CD4-positive, alpha-beta T cell treated with Interleukin-17A for 1 hour (primary cell): ENCODE measurements at regions not wholly inside any gene's neighbourhood (a gene's known extent, or its start where the extent isn't known, plus 50 kb on each side); places are given as distances from the start of the nearest gene placed in this dataset.
"Not testable (repeated sequence)": the region's sequence is repeated elsewhere in the genome, so short reads cannot be mapped to it uniquely, and the experiment has no call there.

Experiments used
- DNase-seq: peaks from one replicate; pipeline ENCODE4 v3.0.0-alpha.2; 2020

DNA sequence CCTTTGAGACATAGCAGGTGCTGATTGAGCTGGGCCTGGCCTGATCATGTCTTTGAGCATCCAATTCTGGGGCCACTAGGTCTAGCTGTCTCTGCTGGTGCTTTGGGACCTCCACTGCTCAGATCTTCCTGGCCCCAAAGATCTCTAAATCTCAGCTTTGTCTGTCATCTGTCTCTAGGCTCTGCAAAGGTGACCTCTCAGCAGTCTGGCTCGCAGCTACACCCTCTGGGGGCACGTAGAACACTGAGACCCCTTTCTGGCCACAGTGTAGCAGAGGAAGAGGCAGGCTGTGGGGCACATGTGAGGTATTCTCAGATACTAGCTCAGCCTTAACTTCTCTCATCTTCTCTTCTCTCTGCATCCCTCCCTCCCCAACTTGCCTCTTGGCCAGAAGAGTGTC, 298.1 kb upstream of the PLGLB1 start:
- DNase-seq = not testable (repeated sequence)

DNA sequence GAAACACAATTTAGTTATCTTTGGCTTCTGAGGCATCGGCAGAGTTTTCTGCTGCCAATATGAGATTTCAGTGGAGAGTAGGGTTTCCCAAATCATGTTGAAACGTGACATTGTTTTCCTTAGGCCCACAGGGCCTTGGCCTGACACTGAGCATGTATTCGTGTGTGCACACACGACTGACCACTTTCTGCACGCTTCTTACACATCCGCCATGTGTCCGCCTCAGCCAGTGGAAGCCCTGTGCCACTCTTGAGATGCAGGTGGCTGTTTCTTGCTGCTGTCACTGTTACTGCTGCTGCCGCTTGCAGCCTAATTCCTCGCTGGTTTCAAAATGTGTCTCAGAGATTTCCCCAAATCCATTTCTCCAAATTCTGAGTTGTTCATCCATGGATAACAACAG, 299.6 kb upstream of the PLGLB1 start:
- DNase-seq = not testable (repeated sequence)

DNA sequence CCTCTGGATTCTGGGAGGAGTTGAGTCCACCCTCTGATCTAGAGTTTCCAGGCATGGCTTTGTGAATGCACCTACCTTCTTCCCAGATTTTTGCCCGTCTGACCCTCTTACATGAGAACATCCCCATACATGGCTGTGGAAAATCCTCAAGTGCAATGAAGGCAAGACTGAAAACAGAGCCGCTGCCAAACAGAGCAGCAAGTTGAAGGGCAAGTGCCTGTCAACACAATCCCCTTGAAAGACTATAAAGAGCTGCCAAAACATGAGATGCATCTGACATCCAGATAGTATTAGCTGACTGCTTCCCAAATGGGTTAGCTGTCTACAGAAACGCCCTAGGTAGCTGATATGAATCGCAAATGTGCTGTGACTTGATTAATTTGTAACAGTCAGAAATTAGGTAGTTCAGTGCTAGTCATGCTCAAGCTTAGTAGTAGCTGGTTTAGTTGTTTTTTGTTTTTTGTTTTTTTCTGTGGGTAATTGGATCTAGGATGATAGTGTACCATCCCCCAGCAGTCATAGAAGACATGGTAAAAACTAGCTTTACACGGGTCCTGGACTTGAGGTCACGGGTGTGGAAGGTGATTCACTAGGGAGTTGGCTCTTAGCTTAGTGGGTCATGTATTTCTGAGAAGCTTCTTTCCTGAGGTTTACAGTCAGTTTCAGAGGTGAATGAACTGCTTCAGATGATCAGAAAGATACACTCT, 302.8 kb upstream of the PLGLB1 start:
- DNase-seq = not testable (repeated sequence)

DNA sequence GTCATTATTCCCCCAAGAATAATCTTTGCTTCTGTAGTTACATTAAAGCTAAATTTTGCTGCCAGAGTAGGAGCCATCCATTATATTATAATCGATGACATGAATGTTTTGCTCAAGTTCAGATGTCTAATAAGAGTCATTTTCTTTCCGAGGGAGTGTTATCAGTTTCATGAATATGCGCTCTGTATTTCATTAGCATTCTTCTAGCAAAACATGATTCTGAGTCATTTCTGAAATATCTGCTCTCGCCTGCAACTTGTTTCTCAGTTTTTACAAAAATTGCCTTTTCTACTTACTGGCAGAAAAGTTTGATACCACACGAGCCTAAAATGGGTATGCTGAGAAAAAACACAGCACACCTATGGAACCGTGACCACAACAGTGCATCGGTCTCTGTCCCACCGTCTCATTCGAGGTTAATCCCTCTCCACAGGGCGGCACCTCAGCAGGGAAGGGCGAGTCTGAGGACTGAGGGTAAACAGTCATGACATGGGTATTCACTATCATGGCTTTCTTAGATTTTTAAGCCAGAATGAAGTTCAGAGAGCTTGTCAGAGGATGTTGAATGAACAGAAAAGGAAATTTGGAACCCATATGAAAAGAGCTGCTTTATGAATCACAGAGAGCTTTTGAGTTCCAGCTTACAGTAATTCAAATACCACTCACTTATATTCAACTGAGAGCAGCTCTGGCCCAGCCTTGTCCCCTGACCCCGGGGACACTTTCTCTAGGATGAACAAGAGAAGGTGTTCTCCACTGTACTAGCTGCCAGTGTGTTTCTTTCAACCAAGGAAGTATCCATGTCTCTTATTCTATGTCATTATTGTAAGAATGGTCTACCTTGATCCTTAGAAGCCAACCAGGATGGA, 303.6 kb upstream of the PLGLB1 start:
- not testable (repeated sequence) for DNase-seq

DNA sequence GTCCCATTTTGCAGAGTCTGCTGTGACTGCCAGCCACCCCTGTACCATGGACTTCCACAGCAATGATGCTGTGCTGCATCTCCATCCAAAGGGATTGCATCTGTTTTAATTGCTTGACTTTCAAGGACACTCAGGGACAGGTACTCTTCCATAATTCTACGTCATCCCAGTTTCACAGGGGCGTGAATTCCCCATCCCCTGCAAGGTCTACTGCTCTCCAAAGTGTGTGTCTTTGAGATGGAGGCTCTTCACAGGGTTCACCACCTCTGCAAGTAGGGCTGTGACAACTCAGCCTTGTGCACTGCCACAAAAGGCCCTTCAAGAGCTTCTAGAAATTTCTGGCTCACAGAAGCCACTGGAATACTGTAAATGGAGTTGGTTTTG, 304.3 kb upstream of the PLGLB1 start:
- DNase-seq = not testable (repeated sequence)

DNA sequence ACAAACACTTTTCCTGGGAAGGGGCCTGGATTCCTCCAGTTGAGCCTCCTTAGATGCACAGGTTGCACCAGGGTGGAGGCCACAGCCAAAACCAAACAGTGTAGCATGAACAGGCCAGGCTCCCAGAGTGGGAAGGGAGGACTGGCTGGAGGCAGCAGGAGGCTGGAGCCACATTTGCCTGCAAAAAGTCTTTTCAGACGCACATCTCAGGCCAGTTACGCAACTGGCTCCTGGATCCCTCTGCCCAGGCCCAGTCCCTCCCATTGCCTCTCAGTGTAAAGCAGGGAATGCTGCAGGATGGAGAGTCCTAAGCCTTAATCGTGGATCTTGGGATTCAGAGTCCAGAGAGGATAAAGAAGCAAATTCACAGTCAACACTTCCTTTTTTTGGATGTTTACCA, 305.1 kb upstream of the PLGLB1 start:
- not testable (repeated sequence) for DNase-seq

DNA sequence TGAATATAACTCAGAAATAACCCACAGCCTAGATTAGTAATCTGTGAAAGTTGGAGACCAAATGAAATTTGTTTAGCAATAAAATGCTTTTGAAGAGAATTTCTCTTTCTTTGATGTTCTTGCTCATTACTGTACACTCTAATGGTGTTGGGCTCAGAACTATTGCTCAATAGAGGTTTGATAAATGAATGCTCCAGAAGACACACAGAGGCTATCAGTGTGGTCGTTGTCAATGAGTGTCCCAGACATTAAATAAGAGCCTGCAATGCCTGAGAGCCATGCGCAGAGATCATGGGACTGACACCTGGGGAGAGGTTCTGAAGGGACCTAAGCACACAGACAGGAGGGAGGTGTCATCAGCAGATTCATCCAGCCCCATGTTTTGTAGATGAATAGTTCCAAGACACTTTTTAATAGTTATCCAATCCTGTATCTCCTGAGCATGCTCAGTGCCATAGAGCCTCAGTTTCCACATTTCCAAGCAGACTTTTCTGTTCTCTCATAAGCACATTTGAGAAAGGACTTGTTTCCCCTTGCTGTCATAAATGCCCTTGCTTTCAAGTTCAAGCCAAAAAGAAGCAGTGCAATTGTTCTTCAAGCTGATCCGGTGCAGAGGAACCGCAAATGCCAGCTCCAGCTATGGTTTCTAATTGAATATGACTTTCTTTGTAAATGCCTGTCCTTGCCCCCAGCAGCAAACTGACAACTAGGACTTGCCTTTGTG, 306.2 kb upstream of the PLGLB1 start:
- not testable (repeated sequence) for DNase-seq

DNA sequence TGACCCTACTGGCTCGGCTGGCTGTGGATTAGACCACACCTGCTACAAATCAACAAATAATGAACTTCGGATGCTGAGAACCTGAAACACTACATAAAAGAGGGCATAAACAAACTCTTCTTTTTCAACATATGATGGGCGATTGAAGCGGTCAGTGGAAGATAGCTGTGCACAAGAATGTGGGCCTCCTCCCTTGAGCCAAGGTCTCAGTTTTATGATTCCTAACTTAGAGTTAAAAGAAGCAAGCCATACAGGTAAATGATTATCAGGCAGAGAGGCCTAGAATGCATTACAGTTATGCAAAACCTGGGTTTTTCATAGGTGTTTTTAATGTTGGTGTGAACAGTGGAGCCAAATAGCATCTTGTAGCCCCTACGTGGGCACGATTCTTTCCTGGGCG, 307.9 kb upstream of the PLGLB1 start:
- DNase-seq = not testable (repeated sequence)

DNA sequence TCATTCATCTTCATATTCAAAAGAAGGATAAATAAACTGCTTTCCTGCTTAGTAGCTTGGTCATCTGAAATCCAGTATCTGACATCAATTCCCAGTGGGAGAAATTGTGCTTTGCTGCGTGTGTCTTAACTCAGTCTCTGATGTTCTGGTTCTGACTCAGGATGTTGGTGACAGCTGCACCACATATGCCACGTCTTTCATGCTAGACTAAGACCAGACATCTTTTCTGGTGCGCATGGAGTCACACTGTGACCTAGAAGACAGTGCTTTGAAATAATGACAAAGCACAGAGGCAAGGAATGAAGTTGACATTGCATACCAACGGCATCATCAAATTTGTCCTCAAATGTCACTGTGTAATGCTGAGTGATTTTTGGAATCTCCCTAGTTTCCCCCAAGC, 308.8 kb upstream of the PLGLB1 start:
- DNase-seq = not testable (repeated sequence)

DNA sequence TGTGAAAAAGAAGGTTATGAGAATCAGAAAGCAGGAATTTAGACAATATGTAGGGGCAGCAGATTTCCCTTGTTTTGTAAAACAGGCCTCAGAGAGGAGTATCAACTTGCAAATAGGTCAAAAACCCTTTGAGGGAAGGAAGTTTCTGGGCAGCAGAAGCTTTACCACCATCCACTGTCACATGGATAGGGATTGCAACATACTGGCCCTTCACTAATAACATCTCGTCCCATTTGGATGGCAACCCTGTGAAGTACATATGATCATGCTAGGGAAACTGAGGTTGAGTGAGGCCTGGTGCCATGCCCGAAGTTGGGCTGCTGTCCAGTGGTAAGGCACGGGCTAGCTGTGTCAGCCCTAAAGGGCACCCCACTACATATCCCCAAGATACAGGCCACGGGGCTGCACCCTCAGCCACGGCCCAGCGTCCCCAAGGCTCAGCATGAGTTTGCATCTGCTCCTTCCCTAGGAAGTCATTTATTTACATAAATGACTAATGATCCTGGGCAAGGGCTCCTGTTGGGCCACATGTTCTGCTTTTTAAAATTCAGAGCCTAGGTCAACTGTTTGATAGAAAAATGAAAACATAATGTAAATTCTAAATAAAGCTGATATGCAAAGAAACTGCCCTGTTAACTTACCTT, 310.4 kb upstream of the PLGLB1 start:
- DNase-seq = not testable (repeated sequence)

DNA sequence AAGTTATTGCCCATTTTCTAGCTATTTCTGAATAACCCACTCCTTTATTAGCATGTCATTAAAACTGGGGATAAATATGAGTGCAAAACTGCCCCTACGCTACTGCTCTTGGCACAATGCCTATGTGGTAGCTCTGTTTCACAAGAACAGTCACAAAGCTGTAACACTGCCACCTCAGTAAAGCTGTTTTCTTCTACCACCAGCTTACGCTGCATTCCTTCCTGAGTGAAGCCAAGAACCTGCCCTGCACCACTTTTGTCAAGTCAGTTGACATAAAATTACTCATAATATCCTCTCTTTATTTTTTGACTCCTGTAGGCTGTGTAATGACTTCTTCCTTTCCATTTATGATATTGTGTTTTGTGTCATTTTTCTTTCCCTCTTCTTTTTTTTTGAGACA, 313.2 kb upstream of the PLGLB1 start:
- DNase-seq = not testable (repeated sequence)

DNA sequence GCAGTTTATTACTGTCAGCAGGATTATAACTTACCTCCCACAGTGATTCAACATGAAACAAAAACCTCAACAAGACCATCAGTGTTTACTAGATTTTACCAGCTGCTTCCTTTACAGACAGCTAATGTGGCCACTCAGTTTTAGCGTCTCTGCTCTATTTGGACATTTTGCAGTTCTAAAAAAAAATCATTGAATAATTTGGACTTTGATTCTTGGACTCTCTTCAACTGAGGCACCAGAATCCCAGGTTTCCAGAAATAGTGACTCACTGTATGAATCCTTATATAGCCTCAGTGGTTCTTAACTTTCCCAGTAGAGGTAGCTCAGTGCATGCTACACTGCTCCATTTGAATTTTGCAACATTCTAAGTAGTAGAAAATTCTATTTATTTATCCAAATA, 317.4 kb upstream of the PLGLB1 start:
- DNase-seq = not testable (repeated sequence)

DNA sequence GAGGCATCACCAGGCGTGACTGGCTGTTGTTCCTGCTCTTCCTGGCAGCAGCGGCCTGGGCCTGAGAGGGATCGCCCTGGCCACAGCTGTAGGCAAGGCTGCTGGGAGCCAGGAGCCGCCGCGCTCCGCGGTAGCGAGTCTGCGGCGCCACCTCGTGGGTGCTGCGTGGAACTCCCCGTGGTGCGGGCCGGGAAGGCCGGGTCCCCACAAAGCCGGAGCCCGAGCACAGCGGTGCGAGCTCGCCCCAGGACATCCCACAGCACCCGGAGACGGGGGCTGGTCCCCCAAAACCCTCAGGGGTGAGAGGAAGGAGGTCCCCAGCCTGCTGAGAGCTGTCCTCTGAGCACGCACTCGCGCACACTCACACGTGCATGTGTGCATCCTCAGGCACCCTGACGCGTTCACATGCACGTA, 320.0 kb upstream of the PLGLB1 start:
- peak; percentile 67 for DNase-seq

DNA sequence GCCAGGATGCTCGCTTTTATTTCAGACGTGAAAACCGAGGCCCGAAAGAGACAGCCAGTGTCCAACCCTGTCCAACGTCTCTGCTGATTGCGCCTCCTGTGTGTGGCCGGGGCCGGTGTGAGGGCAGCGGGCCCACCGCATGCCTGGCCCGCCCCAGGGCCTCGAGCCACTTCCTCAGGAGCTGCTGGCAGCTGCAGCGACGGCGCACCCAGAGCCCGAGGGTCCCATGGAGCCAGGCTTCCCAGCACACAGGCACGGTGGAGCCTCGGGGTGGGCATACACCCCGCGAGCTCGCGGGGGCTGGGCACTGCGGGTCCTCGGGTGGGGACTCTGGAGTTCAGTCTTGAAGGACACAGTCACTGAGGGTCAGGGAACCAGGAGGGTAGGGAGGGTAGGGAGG, 320.5 kb upstream of the PLGLB1 start:
- DNase-seq = not testable (repeated sequence)

DNA sequence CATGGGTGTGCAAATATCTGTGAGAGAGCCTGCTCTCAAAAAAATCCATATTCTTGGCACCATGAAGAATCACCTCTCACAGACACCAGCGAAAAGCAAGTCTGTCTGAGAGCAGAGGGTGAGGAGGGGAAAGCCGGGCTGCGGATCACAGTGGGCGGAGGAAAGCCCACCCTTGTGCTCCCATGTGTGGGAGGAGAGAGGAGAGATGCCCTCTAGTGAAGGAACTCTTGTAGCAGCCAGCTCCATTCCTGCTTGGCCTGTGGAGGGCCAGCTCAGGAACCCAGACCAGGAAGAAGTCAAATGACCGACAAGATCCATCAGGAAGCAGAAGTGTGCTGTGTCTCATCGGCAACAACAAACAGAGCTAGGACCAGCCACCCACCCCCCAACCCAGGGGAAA, 321.7 kb upstream of the PLGLB1 start:
- DNase-seq = not testable (repeated sequence)

DNA sequence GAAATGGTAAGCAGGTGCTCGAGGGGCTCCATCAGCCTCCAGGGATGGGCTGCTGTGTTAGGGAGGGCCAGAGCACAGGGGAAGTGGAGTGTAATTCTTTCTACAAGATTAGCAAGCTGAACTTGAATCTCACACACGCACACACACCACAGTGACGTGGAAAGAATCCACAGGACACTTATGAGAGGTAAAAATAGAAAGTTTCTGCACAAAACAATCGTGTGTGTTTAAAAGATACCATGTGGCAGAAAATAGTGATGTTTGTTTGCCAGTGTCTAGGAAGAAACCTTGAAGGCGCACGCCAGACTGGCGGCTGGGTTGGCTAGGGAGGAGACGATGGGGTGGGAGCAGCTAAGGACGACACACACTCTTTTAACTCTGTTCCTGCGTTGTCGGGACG, 323.6 kb upstream of the PLGLB1 start:
- DNase-seq = not testable (repeated sequence)

DNA sequence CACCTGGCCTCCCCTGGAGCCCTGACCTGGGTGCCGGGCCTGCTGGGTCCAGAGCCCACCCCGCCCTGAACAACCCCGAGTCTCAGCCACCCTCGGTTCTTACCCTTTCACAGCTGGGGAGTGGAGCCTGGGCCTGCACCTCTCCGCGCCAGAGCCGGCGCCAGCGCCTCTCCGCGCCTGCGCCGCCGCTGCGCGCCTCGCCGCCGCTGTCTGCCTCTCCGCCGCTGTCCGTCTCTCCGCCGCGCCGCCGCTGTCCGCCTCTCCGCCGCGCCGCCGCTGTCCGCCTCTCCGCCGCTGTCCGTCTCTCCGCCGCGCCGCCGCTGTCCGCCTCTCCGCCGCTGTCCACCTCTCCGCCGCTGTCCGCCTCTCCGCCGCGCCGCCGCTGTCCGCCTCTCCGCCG, 326.9 kb upstream of the PLGLB1 start:
- DNase-seq = not testable (repeated sequence)

DNA sequence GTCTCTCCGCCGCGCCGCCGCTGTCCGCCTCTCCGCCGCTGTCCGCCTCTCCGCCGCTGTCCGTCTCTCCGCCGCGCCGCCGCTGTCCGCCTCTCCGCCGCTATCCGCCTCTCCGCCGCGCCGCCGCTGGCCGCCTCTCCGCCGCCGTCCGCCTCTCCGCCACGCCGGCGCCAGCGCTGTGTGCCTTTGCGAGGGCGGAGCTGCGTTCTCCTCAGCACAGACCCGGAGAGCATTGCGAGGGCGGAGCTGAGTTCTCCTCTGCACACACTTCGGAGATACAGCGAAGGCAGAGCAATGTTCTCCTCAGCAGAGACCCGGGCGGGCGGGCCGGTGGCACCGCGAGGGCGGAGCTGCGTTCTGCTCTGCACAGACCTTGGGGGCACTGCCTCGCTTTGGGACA, 327.4 kb upstream of the PLGLB1 start:
- DNase-seq = peak; percentile 22

DNA sequence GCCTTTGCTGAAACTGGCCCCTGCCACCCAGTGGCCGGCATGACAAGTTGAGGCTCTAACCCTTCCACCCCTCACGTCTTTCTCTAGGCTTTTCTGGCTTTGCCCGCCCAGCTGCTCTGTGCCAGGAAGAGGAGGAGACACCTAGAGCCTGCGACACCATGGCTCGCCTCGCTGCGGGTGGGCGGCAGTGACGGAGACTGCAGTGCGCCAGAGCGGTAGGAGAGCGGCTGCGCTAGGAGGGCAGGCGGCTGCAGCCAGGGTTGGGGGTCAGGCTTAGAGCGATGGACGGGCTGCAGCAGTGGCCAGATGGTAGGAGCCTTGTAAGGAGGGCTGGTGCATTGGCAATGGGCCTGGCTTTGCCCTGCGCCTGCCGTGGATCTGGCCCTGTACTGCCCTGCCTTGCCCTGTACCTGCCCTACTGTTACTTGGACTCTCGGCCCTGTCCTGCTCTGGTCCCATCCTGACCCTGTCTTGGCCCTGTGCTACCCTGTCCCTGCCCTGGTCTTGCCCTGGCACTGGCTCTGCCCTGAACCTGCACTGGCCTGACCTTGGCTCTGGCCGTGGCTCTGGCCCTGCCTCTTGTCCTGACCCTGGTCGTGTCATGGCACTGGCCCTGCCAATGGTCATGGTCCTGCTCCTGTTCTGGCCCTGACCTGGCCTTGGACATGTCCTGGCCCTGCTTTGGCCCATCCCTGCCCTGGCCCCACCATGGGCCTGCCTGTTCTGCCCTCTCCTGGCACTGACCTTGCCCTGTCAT, 330.7 kb upstream of the PLGLB1 start:
- DNase-seq = not testable (repeated sequence)

DNA sequence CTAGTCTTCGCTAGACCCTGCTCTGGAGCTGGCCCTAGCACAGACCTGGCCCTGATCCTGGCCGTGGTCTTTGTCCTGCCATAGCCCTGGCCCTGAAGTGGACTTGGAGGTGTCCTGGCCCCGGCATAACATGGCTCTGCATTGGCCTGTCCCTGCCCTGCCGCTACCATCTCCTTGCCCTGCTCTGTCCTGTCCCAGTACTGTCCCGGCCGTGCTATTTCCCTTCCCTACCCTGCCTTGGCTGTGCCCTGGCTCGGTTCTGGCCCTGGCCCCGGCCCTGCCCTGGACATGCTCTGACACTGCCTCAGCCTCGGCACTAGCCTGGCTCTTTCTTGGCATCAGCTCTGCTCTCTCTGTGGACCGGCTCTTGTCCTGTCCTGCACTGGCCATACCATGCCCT, 331.8 kb upstream of the PLGLB1 start:
- DNase-seq = not testable (repeated sequence)

DNA sequence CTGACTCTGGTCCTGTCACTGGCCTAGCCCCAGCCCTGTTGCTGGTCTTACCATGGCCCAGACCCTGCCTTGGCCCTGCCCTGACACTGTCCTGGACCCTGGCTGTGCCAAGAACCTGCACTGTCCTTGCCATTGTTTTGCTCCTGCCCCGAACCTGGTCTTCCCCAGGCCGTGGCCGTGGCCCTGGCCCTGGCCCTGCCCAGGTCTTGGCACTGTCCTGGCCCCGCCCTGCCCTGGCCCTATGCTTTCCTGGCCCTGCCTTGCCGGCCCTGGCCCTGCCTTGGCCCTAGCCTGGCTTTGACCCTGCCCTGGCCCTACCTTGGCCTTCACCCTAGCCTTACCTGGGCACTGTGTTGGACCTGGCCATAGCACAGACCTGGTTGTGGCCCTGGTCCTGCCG, 332.5 kb upstream of the PLGLB1 start:
- not testable (repeated sequence) for DNase-seq

DNA sequence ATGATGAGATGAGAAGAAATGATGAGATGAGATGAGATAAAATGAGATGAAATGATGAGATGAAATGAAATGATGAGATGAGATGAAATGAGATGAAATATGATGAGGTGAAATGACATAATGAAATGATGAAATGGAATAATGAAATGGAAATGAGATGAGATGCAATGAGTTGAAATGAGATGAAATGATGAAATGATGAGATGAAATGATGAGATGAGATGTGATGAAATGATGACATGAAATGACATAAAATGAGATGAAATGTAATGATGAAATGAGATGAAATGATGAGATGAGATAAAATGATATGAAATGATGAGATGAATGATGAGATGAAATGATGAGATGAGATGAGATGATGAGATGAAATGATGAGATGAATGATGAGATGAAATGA, 338.6 kb upstream of the PLGLB1 start:
- DNase-seq = not testable (repeated sequence)
